Fibroblast of lung (primary cell): ENCODE measurements at regions not wholly inside any gene's neighbourhood (a gene's known extent, or its start where the extent isn't known, plus 50 kb on each side); places are given as distances from the start of the nearest gene placed in this dataset.

Experiments used
- DNase-seq, 2 donors: peaks; one replicate each; pipeline versions ENCODE4 v3.0.0 to v3.0.0-alpha.2; 2010; ENCODE audit warnings: low read depth in 2 of 2
- H2AFZ ChIP-seq: 2 replicates; pipeline ENCODE4 v1.5.1; 2012; ENCODE audit warnings: low read length, control low read depth, inconsistent platforms
- H3K27ac ChIP-seq: 2 replicates; pipeline ENCODE4 v1.5.1; 2011; ENCODE audit warnings: low read length, control low read depth; ENCODE audit not compliant: insufficient read depth
- H3K27me3 ChIP-seq: 2 replicates; pipeline ENCODE4 v1.5.1; 2011; ENCODE audit warnings: mild to moderate bottlenecking, low read length; ENCODE audit not compliant: control insufficient read depth, insufficient read depth
- H3K36me3 ChIP-seq: 2 replicates; pipeline ENCODE4 v1.5.1; 2011; ENCODE audit warnings: low read length; ENCODE audit not compliant: control insufficient read depth, insufficient read depth
- H3K4me1 ChIP-seq: 2 replicates; pipeline ENCODE4 v1.5.1; 2011; ENCODE audit warnings: low read length; ENCODE audit not compliant: control insufficient read depth, insufficient read depth; ENCODE audit errors: extremely low read depth
- H3K4me2 ChIP-seq: 2 replicates; pipeline ENCODE4 v1.5.1; 2011; ENCODE audit warnings: low read length, control low read depth; ENCODE audit not compliant: insufficient read depth; ENCODE audit errors: extremely low read depth
- H3K4me3 ChIP-seq, 4 experiments: fragments of 200-600 bp in 1 of 4; sonication (generic) in 1 of 4; replicated peaks in 1 of 4; 2 replicates each; pipeline ENCODE4 v1.5.1; 2011 to 2016; ENCODE audit warnings: low read length in 4 of 4, low read depth in 3 of 4, mild to moderate bottlenecking in 3 of 4, control low read depth in 2 of 4, inconsistent platforms in 1 of 4, mixed read lengths in 1 of 4; ENCODE audit not compliant: insufficient read depth in 1 of 4; ENCODE audit errors: control extremely low read depth in 1 of 4
- H3K79me2 ChIP-seq: 2 replicates; pipeline ENCODE4 v1.5.1; 2012; ENCODE audit warnings: mild to moderate bottlenecking, low read length, inconsistent platforms; ENCODE audit not compliant: control insufficient read depth, insufficient read depth
- H3K9ac ChIP-seq: 2 replicates; pipeline ENCODE4 v1.5.1; 2011; ENCODE audit warnings: mild to moderate bottlenecking, low read length, control low read depth; ENCODE audit not compliant: insufficient read depth
- H3K9me3 ChIP-seq: 2 replicates; pipeline ENCODE4 v1.5.1; 2012; ENCODE audit warnings: low read depth, low read length; ENCODE audit not compliant: control insufficient read depth, insufficient read depth
- H4K20me1 ChIP-seq: 2 replicates; pipeline ENCODE4 v1.5.1; 2011; ENCODE audit warnings: low read length; ENCODE audit not compliant: control insufficient read depth, insufficient read depth; ENCODE audit errors: extremely low read depth
- EZH2 ChIP-seq: IDR thresholded peaks from 2 replicates; pipeline ENCODE4 v1.5.1; 2012; ENCODE audit warnings: low read length, control low read depth, mild to moderate bottlenecking; ENCODE audit errors: missing control alignments
- TF ChIP-seq, protein P1 (sequence below), 2 donors: IDR thresholded peaks in 1 of 2; conservative IDR thresholded peaks in 1 of 2; 1 replicate in 1 of 2; 2 replicates in 1 of 2; pipeline ENCODE4 v1.5.1; 2011 to 2012; ENCODE audit warnings: low read length in 2 of 2, control low read depth in 1 of 2, inconsistent platforms in 1 of 2, low read depth in 1 of 2, mild to moderate bottlenecking in 1 of 2

DNA sequence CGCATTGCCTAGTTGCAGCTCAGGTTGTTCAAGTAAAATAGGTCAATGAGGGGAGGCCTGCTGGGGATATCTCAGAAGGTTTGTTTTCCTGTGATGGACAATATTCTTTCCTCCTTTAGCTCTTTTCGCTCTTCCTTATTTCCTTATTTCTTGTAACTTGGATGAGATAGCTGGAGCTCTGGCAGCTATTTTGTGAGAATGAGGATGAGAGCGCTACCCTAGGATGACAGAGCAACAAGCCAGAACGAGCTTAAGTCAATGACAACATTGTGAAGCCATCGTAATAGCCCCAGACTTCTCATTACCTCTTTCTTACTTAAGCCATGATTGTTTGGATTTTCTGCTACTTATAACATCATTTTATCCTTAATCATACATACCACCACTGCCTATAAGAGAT is 124.3 kb upstream of the GATB start:
- TF ChIP-seq EZH2 = no peak
- TF ChIP-seq, protein P1, sequence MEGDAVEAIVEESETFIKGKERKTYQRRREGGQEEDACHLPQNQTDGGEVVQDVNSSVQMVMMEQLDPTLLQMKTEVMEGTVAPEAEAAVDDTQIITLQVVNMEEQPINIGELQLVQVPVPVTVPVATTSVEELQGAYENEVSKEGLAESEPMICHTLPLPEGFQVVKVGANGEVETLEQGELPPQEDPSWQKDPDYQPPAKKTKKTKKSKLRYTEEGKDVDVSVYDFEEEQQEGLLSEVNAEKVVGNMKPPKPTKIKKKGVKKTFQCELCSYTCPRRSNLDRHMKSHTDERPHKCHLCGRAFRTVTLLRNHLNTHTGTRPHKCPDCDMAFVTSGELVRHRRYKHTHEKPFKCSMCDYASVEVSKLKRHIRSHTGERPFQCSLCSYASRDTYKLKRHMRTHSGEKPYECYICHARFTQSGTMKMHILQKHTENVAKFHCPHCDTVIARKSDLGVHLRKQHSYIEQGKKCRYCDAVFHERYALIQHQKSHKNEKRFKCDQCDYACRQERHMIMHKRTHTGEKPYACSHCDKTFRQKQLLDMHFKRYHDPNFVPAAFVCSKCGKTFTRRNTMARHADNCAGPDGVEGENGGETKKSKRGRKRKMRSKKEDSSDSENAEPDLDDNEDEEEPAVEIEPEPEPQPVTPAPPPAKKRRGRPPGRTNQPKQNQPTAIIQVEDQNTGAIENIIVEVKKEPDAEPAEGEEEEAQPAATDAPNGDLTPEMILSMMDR (conservative IDR thresholded peaks at IDR 0.05 in 1 of 2, IDR thresholded peaks at IDR 0.05 in 1 of 2; ENCODE audit: low read depth in 1 of 2, low read length in 2 of 2) = no peak
- Histone ChIP-seq H3K36me3 (no peaks in the 10 kb centered on the region), H3K4me3 (no peak overlapping the region), H3K9me3 (no peaks in the 10 kb centered on the region), H3K27me3 (no peaks in the 10 kb centered on the region), H3K27ac (no peak overlapping the region), H3K79me2 (no peaks in the 10 kb centered on the region), H4K20me1 (no peaks in the 10 kb centered on the region), H3K4me1 (no peaks in the 10 kb centered on the region), H3K4me2 (no peak overlapping the region), H2AFZ (no peak overlapping the region), H3K9ac (no peak overlapping the region)
- no peak for DNase-seq

DNA sequence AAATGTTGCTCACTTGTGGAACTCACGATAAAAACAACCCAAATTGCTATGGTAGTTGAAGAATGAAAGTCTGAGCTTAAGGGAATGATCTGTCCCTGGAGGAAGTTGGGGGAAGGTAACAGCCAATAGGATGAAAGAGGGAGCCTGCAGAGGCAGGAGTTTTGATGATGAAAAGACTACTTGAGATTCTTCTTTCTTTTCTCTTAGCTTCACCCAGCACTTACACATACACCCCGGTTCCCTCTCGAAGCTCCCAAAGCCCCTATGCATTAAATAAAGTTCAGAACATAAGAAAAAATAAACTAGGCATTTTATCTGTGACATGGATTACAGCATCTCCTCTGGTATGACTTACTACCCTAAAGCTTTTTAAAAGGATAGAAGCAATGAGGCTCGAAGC is 122.9 kb upstream of the GATB start:
- H4K20me1 ChIP-seq = no peaks in the 10 kb centered on the region
- H3K79me2 ChIP-seq = no peaks in the 10 kb centered on the region
- no peak for TF ChIP-seq EZH2
- TF ChIP-seq, protein P1 (conservative IDR thresholded peaks at IDR 0.05 in 1 of 2, IDR thresholded peaks at IDR 0.05 in 1 of 2; ENCODE audit: low read depth in 1 of 2, low read length in 2 of 2) = no peak
- no peak overlapping the region for H3K4me2 ChIP-seq
- H3K9ac ChIP-seq = no peak overlapping the region
- H3K4me3 ChIP-seq = no peak overlapping the region
- no peaks in the 10 kb centered on the region for H3K27me3 ChIP-seq
- no peak overlapping the region for H2AFZ ChIP-seq
- no peaks in the 10 kb centered on the region for H3K9me3 ChIP-seq
- H3K36me3 ChIP-seq = no peaks in the 10 kb centered on the region
- no peaks in the 10 kb centered on the region for H3K4me1 ChIP-seq
- no peak overlapping the region for H3K27ac ChIP-seq
- DNase-seq = no peak

DNA sequence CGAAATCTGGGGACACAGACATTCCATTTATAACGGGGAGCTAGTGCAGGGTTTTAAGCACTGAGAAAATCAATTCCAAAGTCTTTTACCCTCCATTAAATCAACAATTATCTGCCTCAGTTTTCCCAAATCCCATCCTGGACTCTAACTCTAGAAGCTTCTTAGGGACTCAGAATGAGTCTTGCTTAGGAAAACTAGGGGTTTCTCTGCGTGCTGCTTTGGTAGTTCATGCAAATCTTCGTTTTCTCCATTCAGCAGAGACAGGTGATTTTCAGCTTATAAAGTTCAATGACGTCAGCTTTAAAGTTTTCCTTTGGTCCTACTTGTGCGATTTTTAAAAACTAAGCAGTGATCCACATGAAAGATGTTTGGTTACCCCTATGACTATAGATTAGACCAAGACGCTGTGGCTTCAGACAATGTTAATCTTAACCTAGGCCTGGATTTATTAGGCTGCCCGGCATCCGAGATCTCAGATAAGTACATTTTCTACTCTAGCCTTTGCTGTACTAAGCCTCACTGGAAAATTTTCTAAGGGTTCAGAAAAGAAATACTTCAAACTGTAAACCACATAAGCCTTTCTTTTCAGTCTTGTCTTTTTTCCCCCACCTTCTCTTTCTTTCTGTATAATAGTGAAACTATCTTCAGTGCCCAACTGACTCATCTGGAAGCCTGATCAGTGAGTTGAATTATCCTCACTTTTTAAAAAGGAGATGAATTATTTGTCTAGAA is 121.4 kb upstream of the GATB start:
- Histone ChIP-seq H3K36me3 (no peaks in the 10 kb centered on the region), H2AFZ (no peak overlapping the region), H3K4me1 (no peaks in the 10 kb centered on the region), H3K79me2 (no peaks in the 10 kb centered on the region), H4K20me1 (no peaks in the 10 kb centered on the region), H3K9ac (no peak overlapping the region), H3K27ac (no peak overlapping the region), H3K4me2 (no peak overlapping the region), H3K27me3 (no peaks in the 10 kb centered on the region), H3K4me3 (no peak overlapping the region), H3K9me3 (no peaks in the 10 kb centered on the region)
- TF ChIP-seq, protein P1 (conservative IDR thresholded peaks at IDR 0.05 in 1 of 2, IDR thresholded peaks at IDR 0.05 in 1 of 2; ENCODE audit: low read depth in 1 of 2, low read length in 2 of 2) = no peak
- TF ChIP-seq EZH2 = no peak
- no peak for DNase-seq
